ENCODE measurements at regions not wholly inside any gene's neighbourhood (a gene's known extent, or its start where the extent isn't known, plus 50 kb on each side); places are given as distances from the start of the nearest gene placed in this dataset.

GRCh38 chr4:154107337-154107736 is 318.5 kb upstream of the SFRP2 start:
- no peaks in the 10 kb centered on the region for H3K36me3 ChIP-seq
- 91 to 97% (median 95%) methylated on average over 2 of the region's 2 CpGs for WGBS, 3 donors
- TF ChIP-seq EP300 (IDR thresholded peaks at IDR 0.05) = no peak
- no peak for TF ChIP-seq POLR2A (IDR thresholded peaks at IDR 0.05)
- TF ChIP-seq, protein P1, sequence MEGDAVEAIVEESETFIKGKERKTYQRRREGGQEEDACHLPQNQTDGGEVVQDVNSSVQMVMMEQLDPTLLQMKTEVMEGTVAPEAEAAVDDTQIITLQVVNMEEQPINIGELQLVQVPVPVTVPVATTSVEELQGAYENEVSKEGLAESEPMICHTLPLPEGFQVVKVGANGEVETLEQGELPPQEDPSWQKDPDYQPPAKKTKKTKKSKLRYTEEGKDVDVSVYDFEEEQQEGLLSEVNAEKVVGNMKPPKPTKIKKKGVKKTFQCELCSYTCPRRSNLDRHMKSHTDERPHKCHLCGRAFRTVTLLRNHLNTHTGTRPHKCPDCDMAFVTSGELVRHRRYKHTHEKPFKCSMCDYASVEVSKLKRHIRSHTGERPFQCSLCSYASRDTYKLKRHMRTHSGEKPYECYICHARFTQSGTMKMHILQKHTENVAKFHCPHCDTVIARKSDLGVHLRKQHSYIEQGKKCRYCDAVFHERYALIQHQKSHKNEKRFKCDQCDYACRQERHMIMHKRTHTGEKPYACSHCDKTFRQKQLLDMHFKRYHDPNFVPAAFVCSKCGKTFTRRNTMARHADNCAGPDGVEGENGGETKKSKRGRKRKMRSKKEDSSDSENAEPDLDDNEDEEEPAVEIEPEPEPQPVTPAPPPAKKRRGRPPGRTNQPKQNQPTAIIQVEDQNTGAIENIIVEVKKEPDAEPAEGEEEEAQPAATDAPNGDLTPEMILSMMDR (IDR thresholded peaks at IDR 0.05) = no peak
- H3K4me3 ChIP-seq = no peak overlapping the region
- DNase-seq = no peak
- intact Hi-C loops (cut with DNase I) = no loop called here
- no peaks in the 10 kb centered on the region for H3K9me3 ChIP-seq
- no peaks in the 10 kb centered on the region for H3K4me1 ChIP-seq (ENCODE audit: insufficient read depth)
- H3K27ac ChIP-seq = no peak overlapping the region
- no peaks in the 10 kb centered on the region for H3K27me3 ChIP-seq

GRCh38 chr4:154088741-154089140 is 299.9 kb upstream of the SFRP2 start:
- H3K9me3 ChIP-seq = no peaks in the 10 kb centered on the region
- no peak for TF ChIP-seq EP300 (IDR thresholded peaks at IDR 0.05)
- TF ChIP-seq POLR2A (IDR thresholded peaks at IDR 0.05) = no peak
- TF ChIP-seq, protein P1 (IDR thresholded peaks at IDR 0.05) = no peak
- no peaks in the 10 kb centered on the region for H3K4me1 ChIP-seq (ENCODE audit: insufficient read depth)
- H3K27ac ChIP-seq = no peak overlapping the region
- whole genome bisulfite sequencing, 3 donors = 6 to 19% (median 9%) methylated on average over 2 of the region's 2 CpGs
- no peaks in the 10 kb centered on the region for H3K36me3 ChIP-seq
- intact Hi-C loops (cut with DNase I) = loop anchor here in 1 of 4 donors (1.0 kb wide), 1 partner anchor 39 kb away; no protein-coding TSS in a partner anchor
- H3K4me3 ChIP-seq = no peak overlapping the region
- no peaks in the 10 kb centered on the region for H3K27me3 ChIP-seq
- no peak for DNase-seq

DNA sequence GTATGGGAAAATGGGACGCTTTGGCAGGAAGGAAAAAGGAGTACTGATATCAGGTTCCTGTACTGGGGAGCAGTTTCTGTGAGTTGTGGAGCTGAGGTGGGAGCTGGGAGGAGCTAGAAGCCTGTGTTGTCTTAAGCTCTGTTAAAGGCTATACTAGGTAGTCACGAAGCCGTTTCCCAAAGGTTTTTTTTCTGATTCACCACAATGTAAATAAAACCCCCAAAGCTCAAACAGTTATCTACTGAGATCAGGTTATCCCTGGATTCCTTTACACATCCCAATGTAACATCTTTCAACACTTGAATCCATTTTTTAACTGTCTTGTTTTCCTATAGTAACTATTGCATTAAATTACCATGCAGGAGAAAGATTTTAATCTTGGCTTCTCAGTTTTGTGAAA is 297.4 kb upstream of the SFRP2 start:
- intact Hi-C loops (cut with DNase I) = no loop called here
- H3K27ac ChIP-seq = no peak overlapping the region
- DNase-seq = no peak

GRCh38 chr4:154084864-154085263 is 296.0 kb upstream of the SFRP2 start:
- TF ChIP-seq, protein P1 (IDR thresholded peaks at IDR 0.05) = no peak
- no peak for TF ChIP-seq EP300 (IDR thresholded peaks at IDR 0.05)
- no peak for TF ChIP-seq POLR2A (IDR thresholded peaks at IDR 0.05)
- WGBS, 3 donors = 87 to 90% (median 89%) methylated on average over 1 of the region's 1 CpG
- DNase-seq = no peak
- no peak overlapping the region for H3K4me3 ChIP-seq
- H3K36me3 ChIP-seq = no peaks in the 10 kb centered on the region
- no peaks in the 10 kb centered on the region for H3K9me3 ChIP-seq
- no peaks in the 10 kb centered on the region for H3K4me1 ChIP-seq (ENCODE audit: insufficient read depth)
- H3K27ac ChIP-seq = no peak overlapping the region
- H3K27me3 ChIP-seq = no peaks in the 10 kb centered on the region
- intact Hi-C loops (cut with DNase I) = no loop called here

More for the DNA sequence above, 297.4 kb upstream of the SFRP2 start:
- Histone ChIP-seq H3K36me3 (no peaks in the 10 kb centered on the region), H3K9me3 (no peaks in the 10 kb centered on the region), H3K4me1 (ENCODE audit: insufficient read depth) (no peaks in the 10 kb centered on the region), H3K27me3 (no peaks in the 10 kb centered on the region), H3K4me3 (no peak overlapping the region)
- WGBS, 3 donors = 43 to 45% (median 44%) methylated on average over 3 of the region's 3 CpGs
- no peak for TF ChIP-seq POLR2A (IDR thresholded peaks at IDR 0.05)
- TF ChIP-seq, protein P1 (IDR thresholded peaks at IDR 0.05) = no peak
- TF ChIP-seq EP300 (IDR thresholded peaks at IDR 0.05) = no peak

Data from ovary (tissue), 7 donors.